ENCODE measurements at regions not wholly inside any gene's neighbourhood (a gene's known extent, or its start where the extent isn't known, plus 50 kb on each side); places are given as distances from the start of the nearest gene placed in this dataset.

DNA sequence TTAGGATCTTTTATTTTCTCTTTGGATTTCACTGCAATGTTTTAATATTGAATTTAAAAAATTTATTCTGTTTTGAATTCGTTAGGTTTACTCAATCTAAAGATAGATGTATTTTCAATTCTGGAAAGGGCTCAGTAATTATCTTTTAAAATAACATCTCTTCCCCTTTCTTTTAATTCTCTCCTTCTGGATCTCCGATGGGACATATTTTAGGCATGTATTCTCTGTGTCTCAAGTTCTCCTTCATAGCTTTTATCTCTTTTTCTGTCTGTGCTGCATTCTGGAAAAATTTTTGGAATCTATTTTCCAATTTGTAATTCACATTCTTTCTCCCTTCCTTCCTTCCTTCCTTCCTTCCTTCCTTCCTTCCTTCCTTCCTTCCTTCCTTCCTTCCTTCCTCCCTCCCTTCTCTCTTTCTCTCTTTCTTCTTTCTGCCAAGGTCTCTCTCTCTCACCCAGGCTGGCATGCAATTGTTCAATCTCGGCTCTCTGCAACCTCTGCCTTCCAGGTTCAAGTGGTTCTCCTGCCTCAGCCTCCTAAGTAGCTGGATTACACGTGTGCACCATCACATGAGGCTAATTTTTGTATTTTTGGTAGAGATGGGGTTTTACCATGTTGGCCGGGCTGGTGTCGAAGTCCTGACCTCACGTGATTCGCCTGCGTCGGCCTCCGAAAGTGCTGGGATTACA is 98.5 kb upstream of the CTTNBP2 start:
- ATAC-seq: no peak
- Histone ChIP-seq H3K9me3 (no peaks in the 10 kb centered on the region), H3K36me3 (no peaks in the 10 kb centered on the region), H3K27me3 (no peaks in the 10 kb centered on the region), H3K4me3 (no peak overlapping the region), H3K4me1 (no peaks in the 10 kb centered on the region), H3K27ac (no peak overlapping the region)
- 72 to 81% methylated on average over 11 of the region's 11 CpGs for WGBS, 2 donors
- FAIRE-seq: no peak
- TF ChIP-seq CTCF (IDR thresholded peaks at IDR 0.05): no peak
- intact Hi-C loops (cut with DNase I): no loop called here
- DNase-seq: no peak

GRCh38 chr7:117972606-117973005 is 99.4 kb upstream of the CTTNBP2 start:
- DNase-seq: no peak
- intact Hi-C loops (cut with DNase I): no loop called here

GRCh38 chr7:117973975-117974374 is 100.7 kb upstream of the CTTNBP2 start:
- Histone ChIP-seq H3K27ac (no peak overlapping the region), H3K9me3 (no peaks in the 10 kb centered on the region), H3K36me3 (no peaks in the 10 kb centered on the region), H3K4me3 (no peak overlapping the region), H3K27me3 (no peaks in the 10 kb centered on the region), H3K4me1 (no peaks in the 10 kb centered on the region)
- ATAC-seq (no peak), DNase-seq (no peak), FAIRE-seq (no peak)
- WGBS, 2 donors: 82 to 90% methylated on average over 5 of the region's 5 CpGs
- intact Hi-C loops (cut with DNase I): no loop called here
- no peak for TF ChIP-seq CTCF (IDR thresholded peaks at IDR 0.05)

More at GRCh38 chr7:117972606-117973005, 99.4 kb upstream of the CTTNBP2 start:
- Histone ChIP-seq H3K27me3 (no peaks in the 10 kb centered on the region), H3K4me1 (no peaks in the 10 kb centered on the region), H3K36me3 (no peaks in the 10 kb centered on the region), H3K9me3 (no peaks in the 10 kb centered on the region), H3K4me3 (no peak overlapping the region), H3K27ac (no peak overlapping the region)
- TF ChIP-seq CTCF (IDR thresholded peaks at IDR 0.05): no peak
- ATAC-seq (peak in 1 of 4 donors; percentile 26), FAIRE-seq (no peak)
- 73 to 87% methylated on average over 4 of the region's 4 CpGs for WGBS, 2 donors

DNA sequence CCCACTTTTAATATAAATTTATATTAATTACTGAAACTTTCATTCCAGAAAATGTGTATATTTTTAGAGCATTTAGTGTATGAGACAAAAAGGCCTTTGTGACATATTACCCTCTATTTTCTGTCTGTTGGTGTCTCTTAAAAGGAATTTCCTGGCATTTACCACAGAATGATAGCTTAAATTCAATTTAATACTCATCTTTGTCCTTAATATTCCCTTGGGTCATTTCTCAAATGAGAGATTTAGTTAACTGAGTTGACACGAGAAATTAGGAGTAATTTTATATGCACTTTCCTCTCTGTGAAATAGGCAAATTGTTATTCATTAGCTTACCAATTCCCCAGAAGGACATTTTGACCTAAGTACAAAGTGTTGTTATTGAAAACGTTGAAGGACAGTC is 101.7 kb upstream of the CTTNBP2 start:
- no peaks in the 10 kb centered on the region for H3K36me3 ChIP-seq
- H3K9me3 ChIP-seq: no peaks in the 10 kb centered on the region
- intact Hi-C loops (cut with DNase I): no loop called here
- 35 to 52% methylated on average over 2 of the region's 2 CpGs for WGBS, 2 donors
- no peak overlapping the region for H3K4me3 ChIP-seq
- peaks cover 0 to 3% (median 0%) of the 10 kb centered on the region in 3 donors for H3K4me1 ChIP-seq
- no peaks in the 10 kb centered on the region for H3K27me3 ChIP-seq
- H3K27ac ChIP-seq: no peak overlapping the region
- no peak for DNase-seq
- TF ChIP-seq CTCF (IDR thresholded peaks at IDR 0.05): no peak
- ATAC-seq: no peak
- FAIRE-seq: no peak

GRCh38 chr7:117975476-117975875 is 102.2 kb upstream of the CTTNBP2 start:
- no peak overlapping the region for H3K4me3 ChIP-seq
- no peak for ATAC-seq
- no peak for TF ChIP-seq CTCF (IDR thresholded peaks at IDR 0.05)
- no peak for DNase-seq
- H3K9me3 ChIP-seq: no peaks in the 10 kb centered on the region
- no peaks in the 10 kb centered on the region for H3K36me3 ChIP-seq
- WGBS, 2 donors: 41 to 46% methylated on average over 1 of the region's 1 CpG
- no peak overlapping the region for H3K27ac ChIP-seq
- intact Hi-C loops (cut with DNase I): no loop called here
- peaks cover 0 to 3% (median 0%) of the 10 kb centered on the region in 3 donors for H3K4me1 ChIP-seq
- no peak for FAIRE-seq
- no peaks in the 10 kb centered on the region for H3K27me3 ChIP-seq
